ENCODE measurements at regions not wholly inside any gene's neighbourhood (a gene's known extent, or its start where the extent isn't known, plus 50 kb on each side); places are given as distances from the start of the nearest gene placed in this dataset.

DNA sequence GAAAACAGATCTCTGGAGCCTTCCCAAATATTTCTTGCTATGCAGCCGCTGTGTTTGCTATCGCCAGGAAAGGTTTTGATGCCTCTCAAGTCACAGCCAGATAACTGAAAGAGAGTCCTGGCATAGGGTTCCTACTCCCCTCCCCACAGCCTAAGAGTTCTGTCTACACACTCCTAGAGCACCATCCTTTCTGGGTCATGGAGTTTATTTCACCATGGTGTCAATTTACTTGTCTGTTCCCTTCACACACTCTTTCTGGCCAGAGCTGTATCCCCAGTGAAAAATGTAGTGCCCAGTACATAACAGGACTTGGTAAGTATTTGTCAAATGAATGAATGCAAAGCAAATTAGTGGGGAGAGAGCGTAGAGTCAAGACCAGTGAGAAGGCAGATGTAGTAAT lies 185.3 kb downstream of the HAUS1 start:
- no peaks in the 10 kb centered on the region for H3K27me3 ChIP-seq (ENCODE audit: insufficient read depth, low read depth)
- BruUV-seq (replicated peaks): no TSS peak
- no peak overlapping the region for H3K4me3 ChIP-seq
- H3K27ac ChIP-seq: no peak overlapping the region
- ChIA-PET POLR2A (ENCODE audit: unreplicated experiment) (no interaction called here), CTCF (no interaction called here)
- no peaks in the 10 kb centered on the region for H3K79me2 ChIP-seq (ENCODE audit: low read depth)
- no peak for TF ChIP-seq EZH2 (IDR thresholded peaks at IDR 0.05; ENCODE audit: low read depth)
- TF ChIP-seq, protein P1, sequence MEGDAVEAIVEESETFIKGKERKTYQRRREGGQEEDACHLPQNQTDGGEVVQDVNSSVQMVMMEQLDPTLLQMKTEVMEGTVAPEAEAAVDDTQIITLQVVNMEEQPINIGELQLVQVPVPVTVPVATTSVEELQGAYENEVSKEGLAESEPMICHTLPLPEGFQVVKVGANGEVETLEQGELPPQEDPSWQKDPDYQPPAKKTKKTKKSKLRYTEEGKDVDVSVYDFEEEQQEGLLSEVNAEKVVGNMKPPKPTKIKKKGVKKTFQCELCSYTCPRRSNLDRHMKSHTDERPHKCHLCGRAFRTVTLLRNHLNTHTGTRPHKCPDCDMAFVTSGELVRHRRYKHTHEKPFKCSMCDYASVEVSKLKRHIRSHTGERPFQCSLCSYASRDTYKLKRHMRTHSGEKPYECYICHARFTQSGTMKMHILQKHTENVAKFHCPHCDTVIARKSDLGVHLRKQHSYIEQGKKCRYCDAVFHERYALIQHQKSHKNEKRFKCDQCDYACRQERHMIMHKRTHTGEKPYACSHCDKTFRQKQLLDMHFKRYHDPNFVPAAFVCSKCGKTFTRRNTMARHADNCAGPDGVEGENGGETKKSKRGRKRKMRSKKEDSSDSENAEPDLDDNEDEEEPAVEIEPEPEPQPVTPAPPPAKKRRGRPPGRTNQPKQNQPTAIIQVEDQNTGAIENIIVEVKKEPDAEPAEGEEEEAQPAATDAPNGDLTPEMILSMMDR (conservative IDR thresholded peaks at IDR 0.05): no peak
- no peaks in the 10 kb centered on the region for H3K9me2 ChIP-seq (ENCODE audit: insufficient read depth)
- no peaks in the 10 kb centered on the region for H4K20me1 ChIP-seq (ENCODE audit: insufficient read depth)
- H2AFZ ChIP-seq: no peak overlapping the region
- no peaks in the 10 kb centered on the region for H3K36me3 ChIP-seq (ENCODE audit: low read depth)
- peaks cover 24% of the 10 kb centered on the region for H3F3A ChIP-seq (ENCODE audit: insufficient read depth, low read depth)
- no peak overlapping the region for H3K4me2 ChIP-seq
- H3K4me1 ChIP-seq (replicated peaks; ENCODE audit: insufficient read depth): peaks cover 34% of the 10 kb centered on the region
- DNase-seq: no peak
- intact Hi-C loops (cut with micrococcal nuclease; ENCODE audit: unreplicated experiment): loop anchor here (10.0 kb wide), 1 partner anchor 85 kb away; no protein-coding TSS in a partner anchor
- H3K9me3 ChIP-seq (ENCODE audit: insufficient read depth, low read depth): no peaks in the 10 kb centered on the region

DNA sequence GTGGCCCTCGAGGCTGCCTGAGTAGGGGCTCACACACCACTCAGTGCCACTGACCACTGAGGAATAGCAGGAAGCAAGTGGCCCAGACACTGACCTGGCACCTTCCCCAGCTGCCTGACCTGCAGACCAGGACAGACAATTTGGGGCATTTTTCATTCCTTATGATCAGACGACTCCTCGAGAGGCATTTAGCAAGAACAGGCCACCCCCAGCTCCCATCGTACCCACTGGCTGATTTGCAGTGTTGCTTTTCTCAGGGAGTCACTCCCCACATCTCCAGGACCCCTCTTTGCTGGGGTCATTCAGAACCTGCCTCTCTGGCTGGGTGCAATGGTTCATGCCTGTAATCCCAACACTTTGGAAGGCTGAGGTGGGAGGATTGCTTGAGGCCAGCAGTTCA lies 185.7 kb downstream of the HAUS1 start:
- Histone ChIP-seq H3K4me2 (no peak overlapping the region), H3K79me2 (ENCODE audit: low read depth) (no peaks in the 10 kb centered on the region), H3K36me3 (ENCODE audit: low read depth) (no peaks in the 10 kb centered on the region), H3K9me2 (ENCODE audit: insufficient read depth) (no peaks in the 10 kb centered on the region), H3K4me1 (replicated peaks; ENCODE audit: insufficient read depth) (peaks cover 39% of the 10 kb centered on the region), H4K20me1 (ENCODE audit: insufficient read depth) (no peaks in the 10 kb centered on the region), H2AFZ (no peak overlapping the region), H3F3A (ENCODE audit: insufficient read depth, low read depth) (peaks cover 28% of the 10 kb centered on the region), H3K9me3 (ENCODE audit: insufficient read depth, low read depth) (no peaks in the 10 kb centered on the region), H3K27ac (no peak overlapping the region), H3K27me3 (ENCODE audit: insufficient read depth, low read depth) (no peaks in the 10 kb centered on the region), H3K4me3 (no peak overlapping the region)
- TF ChIP-seq, protein P1 (conservative IDR thresholded peaks at IDR 0.05): no peak
- no peak for TF ChIP-seq EZH2 (IDR thresholded peaks at IDR 0.05; ENCODE audit: low read depth)
- DNase-seq: no peak
- POLR2A ChIA-PET (ENCODE audit: unreplicated experiment): no interaction called here
- intact Hi-C loops (cut with micrococcal nuclease; ENCODE audit: unreplicated experiment): loop anchor here (10.0 kb wide), 1 partner anchor 85 kb away; no protein-coding TSS in a partner anchor
- no TSS peak for BruUV-seq (replicated peaks)
- CTCF ChIA-PET: no interaction called here

DNA sequence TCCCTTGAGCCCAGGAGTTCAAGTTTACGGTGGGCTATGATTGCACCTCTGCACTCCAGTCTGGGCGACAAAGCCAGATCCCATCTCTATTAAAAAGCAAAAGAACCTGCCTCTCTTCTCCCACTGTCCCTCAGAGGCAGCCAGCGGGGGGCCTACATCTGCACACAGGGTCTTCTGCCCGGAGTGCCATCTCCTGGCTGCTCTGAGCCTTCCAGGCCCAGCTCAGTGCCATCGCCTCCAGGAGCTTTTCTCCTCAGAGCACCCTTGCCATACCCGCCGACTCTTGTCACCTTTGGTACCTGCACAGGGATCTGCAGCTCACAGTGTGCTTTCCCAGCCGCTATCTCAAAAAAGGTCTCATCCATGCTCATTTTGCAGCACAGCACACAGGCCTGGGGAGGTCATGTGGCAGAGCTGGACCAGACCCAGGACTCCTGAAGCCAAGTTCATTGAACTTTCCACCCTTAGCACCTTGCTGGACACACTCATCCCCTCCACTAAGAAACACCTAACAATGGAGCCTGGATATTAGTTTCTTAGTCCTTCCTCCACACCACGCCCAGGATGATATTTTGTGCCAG lies 186.3 kb downstream of the HAUS1 start:
- ChIA-PET CTCF (no interaction called here), POLR2A (ENCODE audit: unreplicated experiment) (no interaction called here)
- peaks cover 4% of the 10 kb centered on the region; the same call in 1 of the 2 replicates for H3K79me2 ChIP-seq (ENCODE audit: low read depth)
- H3K27me3 ChIP-seq (ENCODE audit: insufficient read depth, low read depth): no peaks in the 10 kb centered on the region
- TF ChIP-seq, protein P1 (conservative IDR thresholded peaks at IDR 0.05): no peak
- TF ChIP-seq EZH2 (IDR thresholded peaks at IDR 0.05; ENCODE audit: low read depth): no peak
- no peak overlapping the region for H3K27ac ChIP-seq
- no TSS peak for BruUV-seq (replicated peaks)
- DNase-seq: no peak
- intact Hi-C loops (cut with micrococcal nuclease; ENCODE audit: unreplicated experiment): no loop called here
- no peaks in the 10 kb centered on the region for H3K9me3 ChIP-seq (ENCODE audit: insufficient read depth, low read depth)
- no peak overlapping the region for H3K4me3 ChIP-seq
- H2AFZ ChIP-seq: no peak overlapping the region
- no peak overlapping the region for H3K4me2 ChIP-seq
- no peaks in the 10 kb centered on the region for H4K20me1 ChIP-seq (ENCODE audit: insufficient read depth)
- H3K4me1 ChIP-seq (replicated peaks; ENCODE audit: insufficient read depth): peaks cover 45% of the 10 kb centered on the region
- peaks cover 34% of the 10 kb centered on the region for H3F3A ChIP-seq (ENCODE audit: insufficient read depth, low read depth)
- H3K9me2 ChIP-seq (ENCODE audit: insufficient read depth): no peaks in the 10 kb centered on the region
- no peaks in the 10 kb centered on the region for H3K36me3 ChIP-seq (ENCODE audit: low read depth)
